Prostate gland (tissue), 2 donors: ENCODE measurements at regions not wholly inside any gene's neighbourhood (a gene's known extent, or its start where the extent isn't known, plus 50 kb on each side); places are given as distances from the start of the nearest gene placed in this dataset.

Experiments
- POLR2A ChIP-seq: fragments of 450-650 bp; IDR thresholded peaks from one replicate; pipeline ENCODE4 v1.6.1; 2016; ENCODE audit warnings: antibody characterized with exemption, mild to moderate bottlenecking
- TF ChIP-seq, protein P1 (sequence below), 4 experiments: fragments of 200-600 bp in 2 of 4; fragments of 450-650 bp in 2 of 4; sonication (generic) in 2 of 4; IDR thresholded peaks; 1 replicate in 3 of 4; 2 replicates in 1 of 4; pipeline ENCODE4 v1.5.1; 2016 to 2019; ENCODE audit warnings: antibody characterized with exemption in 4 of 4, mild to moderate bottlenecking in 2 of 4, moderate library complexity in 2 of 4

GRCh38 chr3:190762801-190763200 lies 99.7 kb downstream of the GMNC start:
- no peak for TF ChIP-seq POLR2A
- TF ChIP-seq, protein P1, sequence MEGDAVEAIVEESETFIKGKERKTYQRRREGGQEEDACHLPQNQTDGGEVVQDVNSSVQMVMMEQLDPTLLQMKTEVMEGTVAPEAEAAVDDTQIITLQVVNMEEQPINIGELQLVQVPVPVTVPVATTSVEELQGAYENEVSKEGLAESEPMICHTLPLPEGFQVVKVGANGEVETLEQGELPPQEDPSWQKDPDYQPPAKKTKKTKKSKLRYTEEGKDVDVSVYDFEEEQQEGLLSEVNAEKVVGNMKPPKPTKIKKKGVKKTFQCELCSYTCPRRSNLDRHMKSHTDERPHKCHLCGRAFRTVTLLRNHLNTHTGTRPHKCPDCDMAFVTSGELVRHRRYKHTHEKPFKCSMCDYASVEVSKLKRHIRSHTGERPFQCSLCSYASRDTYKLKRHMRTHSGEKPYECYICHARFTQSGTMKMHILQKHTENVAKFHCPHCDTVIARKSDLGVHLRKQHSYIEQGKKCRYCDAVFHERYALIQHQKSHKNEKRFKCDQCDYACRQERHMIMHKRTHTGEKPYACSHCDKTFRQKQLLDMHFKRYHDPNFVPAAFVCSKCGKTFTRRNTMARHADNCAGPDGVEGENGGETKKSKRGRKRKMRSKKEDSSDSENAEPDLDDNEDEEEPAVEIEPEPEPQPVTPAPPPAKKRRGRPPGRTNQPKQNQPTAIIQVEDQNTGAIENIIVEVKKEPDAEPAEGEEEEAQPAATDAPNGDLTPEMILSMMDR (IDR thresholded peaks at IDR 0.05), result no peak
